A549 (cell line): ENCODE measurements at regions not wholly inside any gene's neighbourhood (a gene's known extent, or its start where the extent isn't known, plus 50 kb on each side); places are given as distances from the start of the nearest gene placed in this dataset.

Experiments used
- ATAC-seq, 2 experiments: fragments of 200-7000 bp in 1 of 2; fragments of >200 bp in 1 of 2; cut with Nextera tagmentation in 1 of 2; cut with Tn5 transposase in 1 of 2; 3 replicates each; pipeline versions ENCODE4 v1.8.0 to v1.9.1; 2018 to 2020; ENCODE audit warnings: mild to moderate bottlenecking in 1 of 2, moderate library complexity in 1 of 2
- CTCF ChIA-PET: fragments of 300-600 bp; sonication (Branson Sonifier 250); formaldehyde crosslinking; extraction: SDS; loops from one replicate; lab custom pipeline; 2021; ENCODE audit warnings: antibody characterized with exemption, inconsistent platforms; lab: Yijun Ruan, JAX
- POLR2A ChIA-PET: fragments of 350-600 bp; formaldehyde crosslinking; extraction: SDS; loops from one replicate; lab custom pipeline; 2021; ENCODE audit warnings: antibody characterized with exemption, inconsistent platforms; lab: Yijun Ruan, JAX
- DNase-seq, 2 experiments: peaks; one replicate each; pipeline versions ENCODE4 v3.0.0 to v3.0.0-alpha.2; 2011 to 2016; ENCODE audit warnings: low read depth in 1 of 2, low spot score in 1 of 2
- FAIRE-seq: peaks from 2 replicates; lab custom pipeline; 2011; peaks lifted over from hg19 to GRCh38; lab: Jason Lieb, UNC
- H3K27ac ChIP-seq, 2 experiments: fragments of >200 bp; sonication (Bioruptor Twin); formaldehyde crosslinking; 3 replicates each; pipeline ENCODE4 v1.5.1; 2016 to 2017
- H3K4me1 ChIP-seq: fragments of >200 bp; sonication (Bioruptor Twin); formaldehyde crosslinking; 3 replicates; pipeline ENCODE4 v1.6.1; 2016
- H3K4me2 ChIP-seq: fragments of >200 bp; sonication (Bioruptor Twin); formaldehyde crosslinking; 3 replicates; pipeline ENCODE4 v1.6.1; 2016
- H3K4me3 ChIP-seq: fragments of >200 bp; sonication (Bioruptor Twin); formaldehyde crosslinking; 3 replicates; pipeline ENCODE4 v1.5.1; 2016
- H3K9me3 ChIP-seq: fragments of >200 bp; sonication (Bioruptor Twin); formaldehyde crosslinking; 3 replicates; pipeline ENCODE4 v1.6.1; 2016
- BHLHE40 ChIP-seq: IDR thresholded peaks from 2 replicates; pipeline ENCODE4 v1.6.1; 2012; ENCODE audit warnings: low read depth, low read length, inconsistent platforms
- CBX2 ChIP-seq: fragments of 200-600 bp; sonication (generic); IDR thresholded peaks from 2 replicates; pipeline ENCODE4 v1.6.1; 2016; ENCODE audit warnings: low read depth, mild to moderate bottlenecking, borderline replicate concordance
- CEBPB ChIP-seq, 2 experiments: fragments of >200 bp in 1 of 2; sonication (Bioruptor Twin) in 1 of 2; formaldehyde crosslinking in 1 of 2; IDR thresholded peaks; 2 replicates each; pipeline ENCODE4 v1.6.1; 2012 to 2016
- EHF ChIP-seq: fragments of 250-450 bp; sonication (Bioruptor Pico); IDR thresholded peaks from 2 replicates; pipeline ENCODE4 v1.5.0; 2020; ENCODE audit warnings: mild to moderate bottlenecking
- FOXS1 ChIP-seq: fragments of 250-450 bp; sonication (Bioruptor Pico); IDR thresholded peaks from 2 replicates; pipeline ENCODE4 v1.5.0; 2020; ENCODE audit warnings: mild to moderate bottlenecking, moderate library complexity
- GATA3 ChIP-seq: IDR thresholded peaks from 2 replicates; pipeline ENCODE4 v1.6.1; 2012; ENCODE audit warnings: borderline replicate concordance
- JUNB ChIP-seq: fragments of >200 bp; sonication (Bioruptor Twin); formaldehyde crosslinking; IDR thresholded peaks from 2 replicates; pipeline ENCODE4 v1.6.1; 2016
- NPAS2 ChIP-seq: fragments of 250-450 bp; sonication (Bioruptor Pico); IDR thresholded peaks from 2 replicates; pipeline ENCODE4 v1.8.0; 2022; ENCODE audit warnings: mild to moderate bottlenecking, moderate library complexity, borderline replicate concordance
- NR3C1 ChIP-seq: fragments of >200 bp; sonication (Bioruptor Twin); formaldehyde crosslinking; IDR thresholded peaks from 3 replicates; pipeline ENCODE4 v1.6.1; 2017
- PHF8 ChIP-seq: fragments of 200-600 bp; sonication (generic); IDR thresholded peaks from 2 replicates; pipeline ENCODE4 v1.6.1; 2016; ENCODE audit warnings: low read depth, mild to moderate bottlenecking, antibody characterized with exemption, moderate library complexity, borderline replicate concordance
- POLR2A ChIP-seq: IDR thresholded peaks from 2 replicates; pipeline ENCODE4 v1.6.1; 2012; ENCODE audit warnings: mild to moderate bottlenecking, low read length
- RAD21 ChIP-seq, 2 experiments: fragments of >200 bp in 1 of 2; sonication (Bioruptor Twin) in 1 of 2; formaldehyde crosslinking in 1 of 2; IDR thresholded peaks in 1 of 2; conservative IDR thresholded peaks in 1 of 2; 2 replicates in 1 of 2; 3 replicates in 1 of 2; pipeline ENCODE4 v1.6.1; 2012 to 2018; ENCODE audit warnings: inconsistent platforms in 1 of 2
- RFX5 ChIP-seq: fragments of 450-650 bp; IDR thresholded peaks from 2 replicates; pipeline ENCODE4 v1.7.1; 2014; ENCODE audit warnings: antibody characterized with exemption, mild to moderate bottlenecking, moderate library complexity
- ZSCAN20 ChIP-seq: fragments of 250-450 bp; sonication (Bioruptor Pico); IDR thresholded peaks from 2 replicates; pipeline ENCODE4 v1.8.0; 2022; ENCODE audit warnings: mild to moderate bottlenecking, moderate library complexity
- WGBS: methylation state at CpG from one replicate; pipeline ENCODE4 v1.1.6; 2017; ENCODE audit errors: missing lambda C conversion rate; 5-methylcytosine and 5-hydroxymethylcytosine counted together
- TF ChIP-seq, protein P1 (sequence below): fragments of >200 bp; sonication (Bioruptor Twin); formaldehyde crosslinking; IDR thresholded peaks from 3 replicates; pipeline ENCODE4 v1.6.1; 2016
- TF ChIP-seq, protein P2 (sequence below): IDR thresholded peaks from 2 replicates; pipeline ENCODE4 v1.6.1; 2012
- TF ChIP-seq, protein P3 (sequence below): fragments of 250-450 bp; sonication (Bioruptor Pico); IDR thresholded peaks from 2 replicates; pipeline ENCODE4 v1.5.0; 2021; ENCODE audit warnings: mild to moderate bottlenecking, moderate library complexity, borderline replicate concordance
- TF ChIP-seq, protein P4 (sequence below): fragments of 250-450 bp; sonication (Bioruptor Pico); IDR thresholded peaks from 2 replicates; pipeline ENCODE4 v1.5.0; 2020; ENCODE audit warnings: low read depth, mild to moderate bottlenecking, moderate library complexity
- TF ChIP-seq, protein P5 (sequence below): IDR thresholded peaks from 2 replicates; pipeline ENCODE4 v1.6.1; 2012
- TF ChIP-seq, protein P6 (sequence below): fragments of >200 bp; sonication (Bioruptor Twin); formaldehyde crosslinking; IDR thresholded peaks from 3 replicates; pipeline ENCODE4 v1.5.1; 2016

DNA sequence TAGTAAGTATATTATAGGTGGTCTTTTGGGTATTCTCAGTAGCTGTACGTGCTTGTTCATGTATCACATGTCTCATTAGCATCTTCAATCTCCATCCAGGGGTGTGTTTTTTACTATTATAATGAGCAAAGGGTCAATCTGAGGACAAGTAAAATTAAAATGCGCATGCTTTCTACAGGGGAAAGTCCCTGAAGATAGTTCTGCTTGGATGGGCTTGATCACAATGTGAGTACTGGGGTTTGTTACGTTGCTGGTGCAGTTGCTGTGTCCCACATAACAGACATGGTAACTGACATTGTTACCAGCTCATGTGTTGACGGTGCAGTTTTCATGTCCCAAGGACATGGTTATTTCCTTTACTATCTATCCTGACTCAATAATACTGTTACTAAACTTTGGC, 65.9 kb downstream of the UCHL1 start:
- 90% methylated on average over 4 of the region's 4 CpGs for WGBS

DNA sequence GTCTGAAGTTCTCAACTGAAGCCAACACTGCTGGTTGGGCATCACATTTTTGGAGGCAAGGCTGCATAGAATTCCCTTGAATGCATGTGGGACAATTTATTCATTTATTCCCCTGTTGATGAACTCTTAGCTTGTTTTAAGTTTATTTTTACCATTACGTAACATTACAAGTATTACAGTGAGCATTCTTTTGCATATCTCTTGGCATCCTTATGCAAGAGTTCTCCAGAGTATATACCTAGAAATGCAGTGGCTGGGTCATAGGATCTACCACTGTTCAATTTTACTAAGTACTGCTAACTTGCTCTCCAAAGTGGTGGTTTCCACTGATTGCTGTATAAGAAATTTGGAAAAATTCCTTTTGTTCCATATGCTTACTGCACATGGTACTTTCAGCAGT, 66.5 kb downstream of the UCHL1 start:
- no peak for FAIRE-seq
- Histone ChIP-seq H3K4me2 (no peak overlapping the region), H3K27ac (no peak overlapping the region)
- WGBS = 91% methylated on average over 1 of the region's 1 CpG
- TF ChIP-seq GATA3 = no peak
- TF ChIP-seq, protein P1, sequence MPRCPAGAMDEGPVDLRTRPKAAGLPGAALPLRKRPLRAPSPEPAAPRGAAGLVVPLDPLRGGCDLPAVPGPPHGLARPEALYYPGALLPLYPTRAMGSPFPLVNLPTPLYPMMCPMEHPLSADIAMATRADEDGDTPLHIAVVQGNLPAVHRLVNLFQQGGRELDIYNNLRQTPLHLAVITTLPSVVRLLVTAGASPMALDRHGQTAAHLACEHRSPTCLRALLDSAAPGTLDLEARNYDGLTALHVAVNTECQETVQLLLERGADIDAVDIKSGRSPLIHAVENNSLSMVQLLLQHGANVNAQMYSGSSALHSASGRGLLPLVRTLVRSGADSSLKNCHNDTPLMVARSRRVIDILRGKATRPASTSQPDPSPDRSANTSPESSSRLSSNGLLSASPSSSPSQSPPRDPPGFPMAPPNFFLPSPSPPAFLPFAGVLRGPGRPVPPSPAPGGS = no peak
- TF ChIP-seq, protein P2, sequence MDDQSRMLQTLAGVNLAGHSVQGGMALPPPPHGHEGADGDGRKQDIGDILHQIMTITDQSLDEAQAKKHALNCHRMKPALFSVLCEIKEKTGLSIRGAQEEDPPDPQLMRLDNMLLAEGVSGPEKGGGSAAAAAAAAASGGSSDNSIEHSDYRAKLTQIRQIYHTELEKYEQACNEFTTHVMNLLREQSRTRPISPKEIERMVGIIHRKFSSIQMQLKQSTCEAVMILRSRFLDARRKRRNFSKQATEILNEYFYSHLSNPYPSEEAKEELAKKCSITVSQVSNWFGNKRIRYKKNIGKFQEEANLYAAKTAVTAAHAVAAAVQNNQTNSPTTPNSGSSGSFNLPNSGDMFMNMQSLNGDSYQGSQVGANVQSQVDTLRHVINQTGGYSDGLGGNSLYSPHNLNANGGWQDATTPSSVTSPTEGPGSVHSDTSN = no peak
- TF ChIP-seq FOXS1 (CRISPR knock-in tag) = no peak
- TF ChIP-seq, all 56 proteins: peak for 0
- CTCF ChIA-PET = no interaction called here
- peaks cover 11% of the 10 kb centered on the region; the same call in 1 of the 3 replicates for H3K9me3 ChIP-seq
- ATAC-seq (no peak), DNase-seq (no peak)
- peaks cover 38% of the 10 kb centered on the region for H3K4me1 ChIP-seq
- POLR2A ChIA-PET = no interaction called here
- no peak overlapping the region for H3K4me3 ChIP-seq

More for the DNA sequence above, 65.9 kb downstream of the UCHL1 start:
- CTCF ChIA-PET = no interaction called here
- Histone ChIP-seq H3K4me2 (no peak overlapping the region), H3K27ac (no peak overlapping the region), H3K4me1 (peaks cover 41% of the 10 kb centered on the region), H3K4me3 (no peak overlapping the region), H3K9me3 (peaks cover 11% of the 10 kb centered on the region; the same call in 1 of the 3 replicates)
- TF ChIP-seq JUNB (no peak), NPAS2 (CRISPR knock-in tag) (no peak), BHLHE40 (no peak), RAD21 (conservative IDR thresholded peaks at IDR 0.05 in 1 of 2, IDR thresholded peaks at IDR 0.05 in 1 of 2) (no peak), ZSCAN20 (no peak), FOXS1 (CRISPR knock-in tag) (no peak), POLR2A (no peak), EHF (CRISPR knock-in tag) (no peak), CEBPB (IDR thresholded peaks at IDR 0.05) (no peak), CBX2 (no peak), NR3C1 (no peak), RFX5 (no peak), PHF8 (no peak)
- TF ChIP-seq, protein P3, sequence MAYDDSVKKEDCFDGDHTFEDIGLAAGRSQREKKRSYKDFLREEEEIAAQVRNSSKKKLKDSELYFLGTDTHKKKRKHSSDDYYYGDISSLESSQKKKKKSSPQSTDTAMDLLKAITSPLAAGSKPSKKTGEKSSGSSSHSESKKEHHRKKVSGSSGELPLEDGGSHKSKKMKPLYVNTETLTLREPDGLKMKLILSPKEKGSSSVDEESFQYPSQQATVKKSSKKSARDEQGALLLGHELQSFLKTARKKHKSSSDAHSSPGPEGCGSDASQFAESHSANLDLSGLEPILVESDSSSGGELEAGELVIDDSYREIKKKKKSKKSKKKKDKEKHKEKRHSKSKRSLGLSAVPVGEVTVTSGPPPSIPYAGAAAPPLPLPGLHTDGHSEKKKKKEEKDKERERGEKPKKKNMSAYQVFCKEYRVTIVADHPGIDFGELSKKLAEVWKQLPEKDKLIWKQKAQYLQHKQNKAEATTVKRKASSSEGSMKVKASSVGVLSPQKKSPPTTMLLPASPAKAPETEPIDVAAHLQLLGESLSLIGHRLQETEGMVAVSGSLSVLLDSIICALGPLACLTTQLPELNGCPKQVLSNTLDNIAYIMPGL (CRISPR knock-in tag) = no peak
- TF ChIP-seq, protein P2 = no peak
- TF ChIP-seq, protein P4, sequence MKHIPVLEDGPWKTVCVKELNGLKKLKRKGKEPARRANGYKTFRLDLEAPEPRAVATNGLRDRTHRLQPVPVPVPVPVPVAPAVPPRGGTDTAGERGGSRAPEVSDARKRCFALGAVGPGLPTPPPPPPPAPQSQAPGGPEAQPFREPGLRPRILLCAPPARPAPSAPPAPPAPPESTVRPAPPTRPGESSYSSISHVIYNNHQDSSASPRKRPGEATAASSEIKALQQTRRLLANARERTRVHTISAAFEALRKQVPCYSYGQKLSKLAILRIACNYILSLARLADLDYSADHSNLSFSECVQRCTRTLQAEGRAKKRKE (CRISPR knock-in tag) = no peak
- TF ChIP-seq, protein P5, sequence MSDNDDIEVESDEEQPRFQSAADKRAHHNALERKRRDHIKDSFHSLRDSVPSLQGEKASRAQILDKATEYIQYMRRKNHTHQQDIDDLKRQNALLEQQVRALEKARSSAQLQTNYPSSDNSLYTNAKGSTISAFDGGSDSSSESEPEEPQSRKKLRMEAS = no peak
- TF ChIP-seq, protein P6, sequence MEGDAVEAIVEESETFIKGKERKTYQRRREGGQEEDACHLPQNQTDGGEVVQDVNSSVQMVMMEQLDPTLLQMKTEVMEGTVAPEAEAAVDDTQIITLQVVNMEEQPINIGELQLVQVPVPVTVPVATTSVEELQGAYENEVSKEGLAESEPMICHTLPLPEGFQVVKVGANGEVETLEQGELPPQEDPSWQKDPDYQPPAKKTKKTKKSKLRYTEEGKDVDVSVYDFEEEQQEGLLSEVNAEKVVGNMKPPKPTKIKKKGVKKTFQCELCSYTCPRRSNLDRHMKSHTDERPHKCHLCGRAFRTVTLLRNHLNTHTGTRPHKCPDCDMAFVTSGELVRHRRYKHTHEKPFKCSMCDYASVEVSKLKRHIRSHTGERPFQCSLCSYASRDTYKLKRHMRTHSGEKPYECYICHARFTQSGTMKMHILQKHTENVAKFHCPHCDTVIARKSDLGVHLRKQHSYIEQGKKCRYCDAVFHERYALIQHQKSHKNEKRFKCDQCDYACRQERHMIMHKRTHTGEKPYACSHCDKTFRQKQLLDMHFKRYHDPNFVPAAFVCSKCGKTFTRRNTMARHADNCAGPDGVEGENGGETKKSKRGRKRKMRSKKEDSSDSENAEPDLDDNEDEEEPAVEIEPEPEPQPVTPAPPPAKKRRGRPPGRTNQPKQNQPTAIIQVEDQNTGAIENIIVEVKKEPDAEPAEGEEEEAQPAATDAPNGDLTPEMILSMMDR = no peak
- no peak for DNase-seq
- FAIRE-seq = no peak
- POLR2A ChIA-PET = no interaction called here
- ATAC-seq = no peak
